Left hindlimb (tissue), 1 donor: ENCODE measurements at regions not wholly inside any gene's neighbourhood (a gene's known extent, or its start where the extent isn't known, plus 50 kb on each side); places are given as distances from the start of the nearest gene placed in this dataset.

Experiments used
- DNase-seq: peaks from one replicate; pipeline ENCODE4 v3.0.0-alpha.2; 2018

- DNase-seq = no peak
Measured at GRCh38 chr7:94813917-94814316, 93.5 kb upstream of the PPP1R9A start.

- no peak for DNase-seq
Measured at GRCh38 chr7:94823947-94824346, 83.4 kb upstream of the PPP1R9A start.

GRCh38 chr7:94829987-94830386, 77.4 kb upstream of the PPP1R9A start:
- no peak for DNase-seq

- DNase-seq = no peak
Measured at GRCh38 chr7:94832051-94832450, 75.3 kb upstream of the PPP1R9A start.

GRCh38 chr7:94834359-94834758, 73.0 kb upstream of the PPP1R9A start:
- DNase-seq = no peak

GRCh38 chr7:94838717-94839116, 68.7 kb upstream of the PPP1R9A start:
- DNase-seq = no peak

- no peak for DNase-seq
Measured at GRCh38 chr7:94843553-94843952, 63.8 kb upstream of the PPP1R9A start.

GRCh38 chr7:94848531-94848930, 58.9 kb upstream of the PPP1R9A start:
- DNase-seq = no peak

GRCh38 chr7:94848992-94849576, 58.3 kb upstream of the PPP1R9A start:
- DNase-seq = no peak

GRCh38 chr7:94849636-94850208, 57.7 kb upstream of the PPP1R9A start:
- no peak for DNase-seq

- DNase-seq = no peak
Measured at GRCh38 chr7:94855589-94855988, 51.8 kb upstream of the PPP1R9A start.

GRCh38 chr7:94856643-94857042, 50.8 kb upstream of the PPP1R9A start:
- DNase-seq = no peak
